ENCODE measurements at regions not wholly inside any gene's neighbourhood (a gene's known extent, or its start where the extent isn't known, plus 50 kb on each side); places are given as distances from the start of the nearest gene placed in this dataset.
"Not testable (repeated sequence)": the region's sequence is repeated elsewhere in the genome, so short reads cannot be mapped to it uniquely, and the experiment has no call there.

DNA sequence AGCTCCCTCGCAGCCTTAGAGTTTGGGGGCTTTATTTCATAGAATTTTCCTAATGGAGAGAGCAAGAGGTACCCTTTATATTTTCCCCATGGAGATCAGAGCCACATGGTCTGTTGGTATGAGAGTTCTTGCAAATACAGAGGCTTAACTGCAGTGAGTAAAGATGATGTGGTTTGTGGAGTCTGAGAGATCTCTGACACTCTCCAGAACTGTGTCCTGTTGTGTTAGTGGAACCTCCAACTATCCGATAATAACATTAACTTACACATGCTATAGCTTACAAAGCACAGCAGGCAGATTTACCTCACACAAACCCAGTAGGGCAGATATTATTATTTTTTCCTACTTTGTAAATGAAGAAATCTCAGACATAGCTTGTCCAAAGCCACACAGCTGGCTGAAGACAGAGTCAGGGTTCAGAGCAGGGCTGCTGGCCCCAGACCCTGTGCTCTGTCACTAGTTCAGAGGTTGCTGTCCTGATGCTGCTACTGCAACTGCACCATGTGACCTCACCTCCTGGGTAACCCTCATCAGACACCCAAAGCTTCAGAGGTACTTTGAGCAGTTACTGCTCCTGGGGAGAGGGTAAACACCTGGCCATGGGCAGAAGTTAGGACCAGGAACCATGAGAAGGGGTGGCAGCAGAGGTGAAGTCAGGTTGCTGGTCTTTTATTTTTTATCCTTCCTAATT, 384.8 kb upstream of the PROX1 start:
- no peak for DNase-seq

DNA sequence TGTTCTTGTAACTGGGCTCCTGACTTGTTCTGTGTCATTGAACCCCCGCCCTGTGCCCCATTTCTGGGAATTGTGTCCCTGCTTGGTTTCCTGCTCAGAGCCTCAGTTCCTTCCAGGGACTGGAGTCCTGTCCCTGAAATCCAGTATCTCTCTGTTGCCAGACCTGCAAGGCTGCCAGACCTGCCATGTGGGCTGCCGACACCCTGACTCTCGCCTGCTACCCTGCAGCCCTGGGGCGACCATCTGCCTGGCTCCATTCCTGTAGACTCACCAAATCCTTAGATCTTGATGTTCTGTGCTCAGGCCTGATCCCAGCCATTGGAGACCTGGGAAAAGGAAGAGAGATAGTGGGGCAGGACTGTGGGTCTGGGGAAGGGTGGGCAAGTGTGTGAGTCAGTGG, 383.3 kb upstream of the PROX1 start:
- DNase-seq = no peak

DNA sequence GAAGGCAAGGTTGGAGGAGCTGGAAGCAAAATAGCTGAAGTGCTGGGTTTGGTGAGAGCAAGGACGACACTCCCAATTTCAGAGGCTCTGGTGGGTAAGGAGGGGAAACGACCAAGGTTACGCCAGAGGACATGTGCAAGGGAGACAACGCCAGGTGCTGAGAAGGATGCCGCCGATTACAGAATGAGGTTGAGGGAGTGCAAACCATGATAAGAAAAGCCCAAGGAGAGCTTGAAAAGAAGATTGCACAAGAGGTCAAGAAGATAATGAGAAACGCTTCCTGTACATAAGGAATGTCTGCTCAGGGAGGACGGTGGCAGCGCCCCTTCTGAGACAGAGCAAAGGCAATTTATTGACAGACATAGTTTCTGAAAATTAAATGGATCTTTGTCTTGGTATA, 382.0 kb upstream of the PROX1 start:
- DNase-seq = no peak

DNA sequence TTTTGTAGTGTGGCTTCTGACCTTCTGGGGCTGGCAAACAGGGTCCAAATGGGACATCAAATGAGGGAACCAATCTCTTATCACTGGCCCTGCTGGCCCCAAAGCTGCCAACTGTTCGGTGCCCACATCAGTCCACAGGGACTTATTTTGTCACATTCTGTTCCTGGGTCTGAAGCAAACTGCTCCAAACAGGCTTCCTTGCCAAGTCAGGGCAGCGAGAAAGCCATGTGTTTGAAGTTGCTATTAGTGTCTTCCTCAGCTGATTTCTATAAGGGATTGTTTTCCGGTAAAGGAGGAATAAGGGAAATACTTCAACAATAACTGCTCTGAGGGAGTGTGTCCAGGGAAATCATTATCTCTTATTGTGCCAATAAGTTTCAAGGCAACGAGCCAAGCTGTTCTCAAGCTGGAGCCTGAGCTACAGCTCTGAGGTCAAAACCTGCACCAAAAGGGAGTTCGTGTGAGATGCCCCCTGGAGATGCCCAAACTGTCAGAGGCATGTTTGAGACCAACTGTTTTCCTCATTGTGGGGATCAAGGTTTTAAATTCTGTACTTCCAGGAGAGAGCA, 381.4 kb upstream of the PROX1 start:
- no peak for DNase-seq

DNA sequence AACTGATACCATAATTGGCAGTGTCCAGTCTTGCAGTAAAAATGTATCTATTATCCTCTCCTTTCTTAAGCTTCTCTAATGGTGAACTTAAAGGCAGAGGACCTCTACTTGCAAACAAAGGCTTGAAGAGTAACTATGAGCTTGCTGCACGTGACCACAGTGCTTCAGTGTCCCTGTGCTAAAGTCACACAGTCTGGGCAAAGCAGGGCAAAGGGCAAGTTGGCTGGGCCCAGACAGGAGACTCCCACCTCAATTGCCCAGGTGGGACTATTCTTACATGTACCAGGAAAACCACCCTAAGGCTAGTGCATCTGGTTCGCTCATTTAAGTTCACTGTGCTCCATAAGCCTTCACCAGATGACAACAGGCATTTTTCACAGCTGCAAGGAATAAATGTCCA, 374.2 kb upstream of the PROX1 start:
- DNase-seq = no peak

DNA sequence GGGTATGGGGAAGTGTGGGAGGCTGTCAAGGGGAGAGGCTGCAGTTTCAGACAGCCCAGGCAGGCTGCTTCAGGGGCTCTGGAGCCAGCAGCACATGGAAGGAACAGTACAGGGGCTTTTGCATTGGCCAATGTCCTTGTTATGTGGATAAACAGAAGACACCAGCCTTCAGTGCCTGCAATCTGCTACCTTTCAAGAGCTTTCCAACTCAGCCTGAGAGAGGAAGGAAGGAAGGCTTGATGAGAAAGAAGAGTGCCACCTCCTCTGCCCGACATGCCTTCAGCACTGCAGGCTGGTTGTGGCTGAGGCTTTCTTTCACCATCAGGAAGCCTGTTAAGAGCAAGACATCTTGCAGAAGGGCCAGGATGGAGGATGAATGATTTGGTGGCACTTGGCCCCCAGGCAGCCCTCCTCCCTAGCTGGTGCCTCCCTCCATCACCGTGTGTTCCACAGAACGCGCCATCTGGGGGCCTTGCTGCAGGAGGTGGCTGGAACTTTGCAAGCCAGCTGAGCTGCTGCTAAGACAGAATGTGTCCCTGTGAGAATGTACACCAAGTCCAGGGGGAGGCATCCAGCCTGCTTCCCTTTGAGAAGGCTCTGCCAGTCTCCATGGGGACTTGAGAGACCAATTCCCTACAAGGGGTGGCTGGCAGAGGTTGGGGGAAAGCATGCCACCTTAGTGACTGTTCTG, 372.4 kb upstream of the PROX1 start:
- DNase-seq = no peak

DNA sequence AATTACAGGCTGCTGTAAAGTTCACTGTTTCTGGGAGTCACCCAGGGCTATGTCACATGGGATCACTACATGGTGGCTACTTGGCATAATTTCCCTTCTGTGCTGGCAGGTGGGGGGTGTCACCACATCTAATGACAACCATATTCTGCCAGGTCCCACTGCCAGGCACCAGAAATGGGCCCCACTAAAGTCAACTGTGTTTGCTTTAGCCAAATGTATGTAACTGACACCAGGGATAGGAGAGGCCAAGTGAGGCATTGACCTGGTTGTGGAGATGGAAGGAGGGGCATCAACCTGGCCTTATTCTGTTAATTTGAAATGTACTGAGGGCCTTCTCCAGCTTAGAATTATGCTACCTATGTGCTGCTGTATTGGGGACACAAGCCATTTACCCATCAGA, 370.6 kb upstream of the PROX1 start:
- DNase-seq = no peak

DNA sequence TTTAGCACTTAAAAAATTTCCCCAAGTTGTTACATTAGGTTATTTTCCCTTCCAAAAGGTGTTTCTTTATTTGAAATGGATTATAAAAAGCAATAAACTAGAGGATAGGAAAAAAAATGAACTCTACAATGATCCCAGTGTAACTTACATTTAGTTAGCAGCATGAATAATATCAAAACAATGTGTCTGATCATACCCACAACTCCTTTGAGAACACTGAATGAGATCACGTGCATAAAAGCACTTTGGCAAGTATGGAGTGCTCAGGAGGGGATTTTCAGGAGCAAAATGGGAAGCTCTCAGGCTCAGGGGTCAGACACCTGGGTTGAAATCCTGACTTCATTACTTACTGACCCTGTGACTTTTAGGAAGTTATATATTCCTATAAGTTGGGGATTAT, 369.7 kb upstream of the PROX1 start:
- no peak for DNase-seq

DNA sequence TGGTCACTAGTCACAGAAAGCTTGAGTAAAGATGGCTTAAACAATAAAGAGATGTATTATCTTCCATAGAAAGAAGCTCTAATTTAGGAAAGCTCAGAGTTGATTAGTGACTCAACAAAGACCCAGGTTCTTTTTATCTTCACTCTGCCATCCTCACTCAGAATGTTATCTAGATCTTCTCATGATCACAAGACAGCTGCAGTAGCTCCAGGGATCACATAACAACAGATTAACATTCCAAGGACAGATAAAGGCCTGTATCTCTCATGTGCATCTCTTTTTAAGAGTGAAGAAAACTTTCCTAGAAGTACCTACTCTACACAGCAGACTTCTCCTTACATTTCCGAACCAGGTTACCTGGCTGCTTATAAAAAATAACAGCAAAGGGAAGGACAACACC, 368.7 kb upstream of the PROX1 start:
- no peak for DNase-seq

DNA sequence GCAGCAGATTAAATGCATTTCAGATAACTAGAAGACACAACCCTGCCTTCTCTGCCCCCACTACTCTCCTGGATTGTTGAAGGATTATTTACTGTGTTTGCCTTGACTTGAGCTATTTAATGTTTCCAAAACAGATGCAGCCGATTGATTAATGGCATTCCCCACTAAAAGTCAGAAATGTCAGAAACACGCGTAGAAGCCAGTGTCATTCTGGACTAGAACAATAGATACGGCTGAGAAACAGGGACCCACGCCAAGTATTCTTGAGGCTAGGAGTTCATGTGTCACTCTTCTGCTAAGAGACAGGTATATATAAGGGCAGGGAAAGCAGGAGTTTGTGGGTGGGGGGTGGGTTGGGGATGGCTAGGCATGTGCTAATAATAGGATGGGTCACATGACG, 366.7 kb upstream of the PROX1 start:
- no peak for DNase-seq

DNA sequence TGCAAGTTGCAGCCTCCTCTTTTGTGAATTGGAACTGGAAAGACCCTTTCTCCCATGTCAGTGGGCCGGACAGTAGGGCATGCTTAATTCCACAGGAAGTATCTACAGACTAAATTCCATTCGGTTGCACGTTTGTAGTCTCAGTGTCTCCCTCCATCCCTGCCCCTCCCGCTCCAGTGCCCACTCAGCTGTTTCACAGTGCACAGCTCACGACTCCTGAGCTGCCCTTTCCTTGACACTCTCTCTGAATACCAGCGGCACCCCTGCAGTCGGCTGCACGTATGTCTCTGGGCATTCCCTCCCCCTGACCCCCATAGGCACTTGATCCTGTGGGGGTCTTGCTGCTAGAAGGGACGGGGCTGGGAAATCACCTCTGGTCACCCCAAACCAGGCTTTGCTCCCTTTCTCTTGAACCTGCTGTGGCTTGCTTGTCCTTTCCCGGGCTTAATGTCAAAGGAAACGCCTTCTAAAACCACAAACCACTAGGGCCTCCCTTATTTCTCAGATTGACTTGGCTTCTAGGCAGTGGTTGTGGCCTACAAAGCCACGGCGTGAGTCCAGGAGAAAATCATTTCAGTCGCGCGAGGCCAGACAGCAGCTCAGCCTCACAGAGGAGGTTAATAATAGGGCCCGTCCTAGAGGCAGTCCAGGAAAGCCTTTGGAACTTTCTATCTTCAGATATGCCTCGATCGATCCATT, 365.3 kb upstream of the PROX1 start:
- DNase-seq = no peak

DNA sequence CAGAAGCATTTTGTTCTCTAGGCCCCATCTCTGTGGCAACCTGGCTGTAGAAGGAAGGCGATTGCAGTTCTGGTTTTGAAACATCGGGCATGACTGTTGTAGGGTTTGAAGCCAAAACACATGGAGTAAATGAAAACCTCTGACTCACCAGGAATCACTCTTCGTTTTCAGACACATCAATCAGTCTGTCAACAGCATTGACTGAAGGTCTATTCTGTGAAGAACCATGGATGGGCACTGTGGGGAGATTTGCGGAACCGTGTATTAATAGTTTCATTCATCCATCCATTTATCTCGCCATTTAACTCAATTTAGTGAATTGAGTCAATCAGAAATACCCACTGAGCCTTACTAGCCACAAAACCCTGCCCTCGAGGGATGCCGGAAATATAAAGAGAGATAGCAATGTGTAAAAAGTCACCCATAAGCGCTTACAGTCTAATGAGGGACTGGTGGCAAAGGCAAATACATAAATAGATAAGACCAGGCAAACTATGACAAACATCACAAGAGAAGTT, 364.6 kb upstream of the PROX1 start:
- DNase-seq = no peak

DNA sequence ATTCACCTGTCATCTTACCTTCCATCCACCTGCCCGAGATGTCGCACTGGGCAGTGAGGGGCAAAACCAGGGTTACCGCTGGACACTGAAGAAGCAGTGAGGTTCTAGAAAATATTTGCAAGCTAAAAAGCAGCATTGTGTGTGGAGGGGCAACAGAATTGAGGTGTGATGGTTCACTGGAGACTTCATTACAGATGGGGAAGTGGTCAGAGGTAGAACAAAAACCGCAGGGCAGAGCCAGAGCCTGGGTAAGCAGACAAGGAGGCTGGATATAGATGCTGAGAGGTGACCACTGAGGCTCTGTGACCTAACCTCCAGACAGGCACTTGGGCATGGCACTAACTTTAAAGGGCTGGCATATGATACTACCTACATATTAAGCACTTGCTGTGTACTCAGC, 363.9 kb upstream of the PROX1 start:
- no peak for DNase-seq

DNA sequence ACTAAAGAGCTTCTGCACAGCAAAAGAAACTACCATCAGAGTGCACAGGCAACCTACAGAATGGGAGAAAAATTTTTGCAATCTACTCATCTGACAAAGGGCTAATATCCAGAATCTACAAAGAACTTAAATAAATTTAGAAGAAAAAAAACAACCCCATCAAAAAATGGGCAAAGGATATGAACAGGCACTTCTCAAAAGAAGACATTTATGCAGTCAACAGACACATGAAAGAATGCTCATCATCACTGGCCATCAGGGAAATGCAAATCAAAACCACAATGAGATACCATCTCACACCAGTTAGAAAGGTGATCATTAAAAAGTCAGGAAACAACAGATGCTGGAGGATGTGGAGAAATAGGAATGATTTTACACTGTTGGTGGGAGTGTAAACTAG, 351.0 kb upstream of the PROX1 start:
- DNase-seq = not testable (repeated sequence)

DNA sequence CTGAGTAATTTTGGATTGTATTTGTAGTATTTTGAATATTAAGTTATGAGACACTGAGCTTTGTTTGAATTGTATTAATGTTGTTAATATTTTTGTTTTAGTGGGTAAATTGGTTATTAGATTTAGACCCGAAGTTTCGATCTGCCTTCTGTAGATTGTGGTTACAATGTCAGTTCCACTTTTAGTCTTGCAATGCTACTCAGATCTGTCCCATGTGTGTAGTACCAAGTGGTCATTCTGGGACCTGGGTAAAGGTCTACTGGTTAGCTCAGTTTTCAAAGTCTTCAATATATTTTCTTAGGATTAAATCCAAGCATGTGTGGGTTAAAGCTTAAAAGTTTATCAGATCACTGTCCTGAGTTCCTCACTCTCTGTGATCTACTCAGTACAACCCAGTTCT, 346.5 kb upstream of the PROX1 start:
- no peak for DNase-seq

DNA sequence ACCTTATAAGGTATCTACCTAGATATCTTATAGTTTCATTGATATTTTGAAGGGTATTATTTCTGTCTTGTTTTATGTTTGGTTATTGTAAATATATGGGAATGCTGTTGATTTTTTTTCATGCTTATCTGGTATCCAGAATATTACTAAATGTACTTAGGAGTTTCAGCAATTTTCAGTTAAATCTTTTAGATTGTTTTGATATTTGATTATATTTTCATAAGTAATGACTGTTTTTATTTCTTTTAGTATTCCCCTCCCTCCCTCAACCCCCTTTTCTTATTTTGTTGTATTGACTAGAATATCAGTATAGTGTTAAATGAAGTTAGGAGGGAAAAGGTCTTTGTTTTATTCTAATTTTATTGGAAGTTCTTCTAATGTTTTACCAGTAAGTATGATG, 344.4 kb upstream of the PROX1 start:
- no peak for DNase-seq

DNA sequence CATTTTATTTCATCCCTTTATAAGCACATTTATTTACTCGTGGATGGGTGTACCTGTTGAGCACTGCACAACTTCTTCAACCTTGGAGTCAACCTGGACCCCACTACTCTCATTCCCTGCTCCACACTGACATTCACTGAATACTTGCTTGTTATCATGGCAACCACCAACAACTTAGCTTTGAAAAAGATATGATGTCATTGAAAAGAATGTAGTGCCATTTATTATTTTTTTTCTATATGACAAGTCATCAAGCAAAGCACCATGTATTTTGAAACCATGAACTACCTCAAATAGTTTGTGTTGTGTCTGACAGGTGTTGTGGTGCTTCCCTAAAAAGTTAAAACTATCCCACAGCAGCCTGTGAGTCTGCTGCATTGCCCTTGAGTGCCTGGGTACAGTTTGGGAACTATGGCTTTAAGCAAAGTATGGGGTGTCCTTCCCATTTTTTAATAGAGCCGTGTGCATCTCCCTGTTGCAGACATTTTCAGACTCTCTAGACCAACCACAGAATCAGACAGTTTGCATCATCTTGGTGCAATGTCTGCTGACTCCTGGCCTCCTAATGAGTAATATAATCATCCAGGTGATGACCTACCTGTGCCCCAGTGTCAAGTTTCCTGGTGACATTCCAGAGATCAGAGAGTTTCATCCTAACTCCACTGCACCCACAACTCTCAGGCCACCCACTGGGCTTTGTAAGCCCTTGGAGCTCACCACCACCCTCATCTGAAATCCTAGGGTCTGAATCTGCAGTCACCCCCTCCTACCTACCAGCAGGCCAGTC, 339.7 kb upstream of the PROX1 start:
- no peak for DNase-seq

DNA sequence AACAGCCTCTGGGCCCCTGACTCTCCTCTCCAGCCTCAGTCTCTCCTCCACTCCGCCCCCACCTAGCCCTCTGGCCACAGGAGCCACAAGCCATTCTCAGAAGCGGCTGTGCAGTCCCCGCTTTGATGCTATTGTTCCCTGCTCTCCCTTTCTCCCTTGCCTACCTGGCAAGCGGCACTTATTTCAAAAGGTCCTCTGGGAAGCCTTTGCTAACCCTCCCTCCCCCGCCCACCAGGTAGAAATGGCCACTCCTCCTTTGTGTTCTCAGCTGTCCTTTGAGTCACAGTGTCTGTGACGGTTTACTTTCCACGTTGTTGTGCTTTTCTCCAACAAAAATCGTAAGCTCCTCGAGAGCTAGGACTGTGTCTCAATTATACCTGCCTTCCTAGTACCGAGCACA, 338.4 kb upstream of the PROX1 start:
- no peak for DNase-seq

DNA sequence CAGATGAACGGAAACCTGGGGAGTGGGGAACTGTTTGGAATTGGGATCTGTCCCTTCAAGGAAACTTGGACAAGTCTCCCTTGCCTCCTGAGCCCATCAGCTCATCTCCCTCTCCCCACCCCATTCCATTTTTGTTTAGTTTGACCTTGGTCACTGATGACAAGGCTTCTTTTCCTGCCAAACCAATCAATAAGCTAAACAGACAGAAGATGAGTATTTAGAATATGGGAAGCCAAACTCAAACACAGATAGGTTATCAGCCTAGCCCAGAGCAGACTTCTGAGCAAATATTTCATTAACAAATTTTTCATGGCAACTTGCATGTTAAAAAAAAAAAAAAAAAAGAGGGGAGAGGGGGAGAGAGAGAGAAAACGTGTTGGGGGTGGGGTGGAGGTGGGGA, 337.2 kb upstream of the PROX1 start:
- DNase-seq = no peak

DNA sequence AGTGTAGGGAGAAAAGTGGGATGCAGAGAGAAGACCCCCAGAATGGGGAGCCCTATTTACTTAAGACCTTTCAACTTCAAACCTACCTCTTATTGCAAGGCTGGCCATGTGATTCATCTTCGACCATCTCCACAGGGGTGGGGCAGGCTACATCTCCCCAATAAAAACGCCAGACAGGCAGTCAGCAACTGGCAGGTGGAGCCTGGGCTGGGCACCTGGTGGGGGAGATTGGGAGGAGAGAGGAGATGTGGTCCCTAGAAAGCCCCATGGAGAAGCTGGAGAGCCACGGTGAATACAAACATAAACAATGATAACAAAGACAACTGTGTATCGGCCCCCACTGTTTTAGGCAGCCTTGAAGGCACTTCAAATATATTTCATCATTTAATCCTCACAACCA, 336.7 kb upstream of the PROX1 start:
- DNase-seq = no peak

DNA sequence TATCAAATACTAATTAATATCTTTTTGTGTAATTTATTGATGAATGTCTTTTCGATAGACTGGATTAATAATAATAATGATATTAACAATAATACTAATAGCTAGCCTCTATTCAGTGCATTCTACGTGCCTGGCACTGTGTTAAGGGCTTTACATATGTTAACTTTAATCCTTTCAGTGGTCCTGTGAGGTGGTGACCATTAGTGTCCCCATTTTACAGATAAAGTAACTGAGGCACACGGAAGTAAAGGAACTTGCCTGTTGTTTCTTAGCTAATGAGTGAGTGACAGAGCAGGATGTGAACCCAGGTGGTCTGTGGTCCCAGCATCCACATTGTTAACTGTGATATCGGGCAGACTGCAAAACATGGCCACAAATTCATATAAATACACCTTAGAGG, 335.7 kb upstream of the PROX1 start:
- no peak for DNase-seq

DNA sequence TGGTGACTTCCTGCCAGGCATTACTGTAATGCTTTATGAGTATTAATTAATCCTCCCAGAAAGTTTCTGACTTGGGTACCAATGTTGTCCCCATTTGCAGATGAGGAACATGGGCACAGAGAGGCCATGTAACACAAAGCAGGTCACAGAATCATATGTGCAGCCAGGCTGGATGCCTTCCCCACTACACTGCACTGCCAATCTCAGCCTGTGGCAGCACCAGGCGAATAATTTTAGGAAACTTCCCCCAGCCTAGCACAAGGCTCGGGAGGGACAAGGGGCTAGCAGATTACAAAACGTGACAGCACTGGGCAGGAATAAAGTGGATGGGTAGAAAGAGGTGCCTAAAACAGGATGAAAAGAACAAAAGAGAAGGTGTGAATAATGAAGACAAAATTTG, 331.7 kb upstream of the PROX1 start:
- no peak for DNase-seq

DNA sequence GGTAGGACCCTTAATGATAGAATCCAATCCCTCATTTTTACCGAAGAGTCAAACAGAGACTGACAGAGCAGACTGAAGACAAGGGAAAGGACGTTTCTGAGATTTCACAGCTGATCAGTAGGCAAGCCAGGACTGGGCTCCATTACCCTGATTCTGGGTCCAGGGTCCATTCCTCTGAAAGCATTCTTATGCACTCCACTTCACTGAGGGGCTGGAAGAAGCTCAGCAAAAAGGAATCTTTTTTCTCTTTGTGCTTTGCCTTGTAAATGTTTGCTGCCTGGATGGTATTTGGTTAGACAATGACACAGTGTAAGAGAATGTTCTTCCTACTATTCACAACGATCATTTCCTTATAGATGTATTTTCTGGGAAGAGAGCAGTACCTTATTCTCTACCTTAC, 331.3 kb upstream of the PROX1 start:
- no peak for DNase-seq
